K562 (cell line): ENCODE measurements at regions not wholly inside any gene's neighbourhood (a gene's known extent, or its start where the extent isn't known, plus 50 kb on each side); places are given as distances from the start of the nearest gene placed in this dataset.

Experiments used
- ATAC-seq: fragments of 200-7000 bp; cut with Tn5 transposase; 3 replicates; pipeline ENCODE4 v1.9.1; 2020; ENCODE audit warnings: moderate library complexity
- BruUV-seq: library from RNA; stranded (reverse); fragments of 400-500 nt; replicated peaks from 2 replicates; lab custom pipeline; 2021; lab: Mats Ljungman, UMichigan
- CTCF ChIA-PET: fragments of 300-600 bp; formaldehyde crosslinking; extraction: SDS; loops from one replicate; lab custom pipeline; 2021; ENCODE audit warnings: low intra/inter-chr PET ratio; lab: Yijun Ruan, JAX
- POLR2A ChIA-PET: fragments of 300-600, 350-650 bp; sonication (Branson Sonifier 250); formaldehyde crosslinking; extraction: SDS; loops from one replicate; lab custom pipeline; 2021; ENCODE audit warnings: antibody characterized with exemption, inconsistent platforms; lab: Yijun Ruan, JAX
- DNase-seq, 4 experiments: peaks; one replicate each; pipeline versions ENCODE4 v3.0.0 to v3.0.0-alpha.2; 2011 to 2018; ENCODE audit warnings: low spot score in 3 of 4, mixed read lengths in 3 of 4; ENCODE audit errors: extremely low read depth in 1 of 4
- FAIRE-seq: peaks from 2 replicates; lab custom pipeline; 2011; peaks lifted over from hg19 to GRCh38; lab: Jason Lieb, UNC
- H2AFZ ChIP-seq: 2 replicates; pipeline ENCODE4 v1.6.0; 2011; ENCODE audit warnings: low read depth, low read length, control low read depth, inconsistent platforms
- H3K27ac ChIP-seq: fragments of 200-600 bp; 3 replicates; pipeline ENCODE4 v1.8.0; 2011; ENCODE audit warnings: low read depth, mild to moderate bottlenecking, control low read depth, inconsistent platforms, low read length, moderate library complexity, mixed read lengths; ENCODE audit errors: extremely low read depth
- H3K27me3 ChIP-seq, 2 experiments: fragments of 300-600 bp in 1 of 2; 2 replicates in 1 of 2; 3 replicates in 1 of 2; pipeline versions ENCODE4 v1.6.0 to v1.8.0; 2011; ENCODE audit warnings: inconsistent platforms in 2 of 2, low read length in 2 of 2, mild to moderate bottlenecking in 1 of 2, mixed read lengths in 1 of 2, moderate library complexity in 1 of 2; ENCODE audit not compliant: control insufficient read depth in 2 of 2, insufficient read depth in 2 of 2
- H3K36me3 ChIP-seq: fragments of 300-600 bp; 3 replicates; pipeline ENCODE4 v1.8.0; 2011; ENCODE audit warnings: mild to moderate bottlenecking, low read length, inconsistent platforms; ENCODE audit not compliant: control insufficient read depth, insufficient read depth
- H3K4me1 ChIP-seq, 2 experiments: fragments of 200-600 bp in 1 of 2; replicated peaks in 1 of 2; 2 replicates in 1 of 2; 3 replicates in 1 of 2; pipeline versions ENCODE4 v1.5.1 to v1.8.0; 2011; ENCODE audit warnings: inconsistent platforms in 2 of 2, low read length in 2 of 2, mild to moderate bottlenecking in 1 of 2, mixed read lengths in 1 of 2, moderate library complexity in 1 of 2; ENCODE audit not compliant: control insufficient read depth in 2 of 2, insufficient read depth in 2 of 2
- H3K4me2 ChIP-seq: 2 replicates; pipeline ENCODE4 v1.6.1; 2011; ENCODE audit warnings: low read length, control low read depth, inconsistent platforms, mixed read lengths; ENCODE audit not compliant: insufficient read depth
- H3K4me3 ChIP-seq: fragments of 200-600 bp; sonication (generic), shearing (Covaris generic); 2 replicates; pipeline ENCODE4 v1.5.1; 2016; ENCODE audit warnings: control low read depth, inconsistent platforms
- H3K79me2 ChIP-seq: fragments of 200-600 bp; 3 replicates; pipeline ENCODE4 v1.8.0; 2011; ENCODE audit warnings: low read length, inconsistent platforms; ENCODE audit not compliant: control insufficient read depth, insufficient read depth
- H3K9ac ChIP-seq, 2 experiments: 2 replicates each; pipeline versions ENCODE4 v1.6.0 to v1.6.1; 2011; ENCODE audit warnings: low read depth in 2 of 2, low read length in 2 of 2, control low read depth in 1 of 2, inconsistent platforms in 1 of 2, mild to moderate bottlenecking in 1 of 2, mixed read lengths in 1 of 2; ENCODE audit not compliant: insufficient read depth in 1 of 2
- H3K9me1 ChIP-seq: one replicate; pipeline ENCODE4 v1.6.0; 2011; ENCODE audit warnings: inconsistent platforms, mild to moderate bottlenecking, low read length, moderate library complexity; ENCODE audit not compliant: control insufficient read depth, insufficient read depth
- H3K9me3 ChIP-seq: replicated peaks from 2 replicates; pipeline ENCODE4 v1.5.1; 2011; ENCODE audit warnings: low read depth, low read length, inconsistent platforms; ENCODE audit not compliant: control insufficient read depth, insufficient read depth
- H4K20me1 ChIP-seq: replicated peaks from 2 replicates; pipeline ENCODE4 v1.6.1; 2011; ENCODE audit warnings: low read length, inconsistent platforms, mixed read lengths; ENCODE audit not compliant: control insufficient read depth, insufficient read depth
- NCOA6 ChIP-seq: fragments of 450-650 bp; IDR thresholded peaks from 2 replicates; pipeline ENCODE4 v1.6.1; 2017; ENCODE audit warnings: mild to moderate bottlenecking
- ZKSCAN1 ChIP-seq: fragments of 150-350 bp; IDR thresholded peaks from 2 replicates; pipeline ENCODE4 v1.6.1; 2016; ENCODE audit warnings: low read depth, low read length
- ZNF175 ChIP-seq: fragments of 200-800 bp; sonication (Bioruptor generic); IDR thresholded peaks from 2 replicates; pipeline ENCODE4 v1.6.1; 2016; ENCODE audit warnings: low read depth, mild to moderate bottlenecking, missing genetic modification characterization, missing compliant biosample characterization
- WGBS: fragments of 100-300 bp; shearing (Covaris generic); methylation state at CpG from one replicate; pipeline ENCODE4 v1.1.6; 2016; ENCODE audit warnings: low coverage, mixed read lengths; ENCODE audit not compliant: insufficient coverage; ENCODE audit errors: missing lambda C conversion rate; 5-methylcytosine and 5-hydroxymethylcytosine counted together
- in situ Hi-C: fragments of 300-500 bp; cut with MboI; formaldehyde crosslinking; loops from 4 replicates; pipeline ENCODE4 v1.15.0; 2018; ENCODE audit warnings: inconsistent platforms, mixed read lengths
- intact Hi-C: fragments of 100-400 bp; cut with micrococcal nuclease; formaldehyde crosslinking; loops from 2 replicates; pipeline ENCODE4 v1.14.2; 2022
- TF ChIP-seq, protein P1 (sequence below): sonication (generic); formaldehyde crosslinking; IDR thresholded peaks from 2 replicates; pipeline ENCODE4 v1.8.1; 2023; ENCODE audit warnings: missing genetic modification reagents, mild to moderate bottlenecking, borderline replicate concordance
- TF ChIP-seq, protein P2 (sequence below), 2 experiments: fragments of 450-650 bp in 1 of 2; IDR thresholded peaks; 2 replicates each; pipeline ENCODE4 v1.6.1; 2011 to 2017; ENCODE audit warnings: low read depth in 2 of 2, antibody characterized with exemption in 1 of 2, borderline replicate concordance in 1 of 2, low read length in 1 of 2, mild to moderate bottlenecking in 1 of 2, mixed read lengths in 1 of 2; ENCODE audit not compliant: control insufficient read depth in 1 of 2
- TF ChIP-seq, protein P3 (sequence below): IDR thresholded peaks from 2 replicates; pipeline ENCODE4 v1.6.1; 2011; ENCODE audit not compliant: insufficient read length; ENCODE audit errors: extremely low read depth

DNA sequence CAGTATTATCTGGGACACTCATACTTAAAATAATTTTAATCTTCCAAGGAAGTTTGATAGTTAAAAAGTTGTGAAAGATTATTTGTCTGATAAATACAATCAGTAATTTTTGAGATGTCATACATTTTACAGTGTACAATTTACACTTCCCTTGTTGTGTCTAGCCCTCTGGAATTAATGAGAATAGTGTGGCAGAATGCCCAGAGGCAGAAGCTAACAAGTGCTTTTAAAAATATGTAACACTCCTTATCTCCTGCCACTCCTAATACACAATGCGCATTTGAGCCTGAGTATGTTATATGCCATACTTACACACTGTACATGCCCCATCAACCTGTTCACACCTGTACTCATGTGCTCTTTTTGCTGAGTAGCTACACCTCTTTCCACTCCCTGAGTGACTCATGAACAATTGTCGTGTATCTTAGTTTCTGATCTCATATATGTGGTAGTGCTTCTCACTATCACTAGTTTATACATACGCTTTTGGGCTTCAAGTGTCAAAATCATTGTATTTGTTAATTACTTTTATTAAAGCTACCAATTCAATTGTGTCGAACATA, 106.9 kb upstream of the GNAI1 start:
- Histone ChIP-seq H3K79me2 (no peaks in the 10 kb centered on the region), H3K9me1 (no peaks in the 10 kb centered on the region), H3K4me2 (no peak overlapping the region), H3K9ac (no peak overlapping the region), H3K27me3 (no peaks in the 10 kb centered on the region), H3K36me3 (no peaks in the 10 kb centered on the region), H3K4me3 (no peak overlapping the region), H3K27ac (no peak overlapping the region), H2AFZ (no peak overlapping the region), H3K4me1 (no peaks in the 10 kb centered on the region), H4K20me1 (no peaks in the 10 kb centered on the region), H3K9me3 (no peaks in the 10 kb centered on the region)
- WGBS = 1% methylated on average over 4 of the region's 4 CpGs
- FAIRE-seq (no peak), DNase-seq (no peak), ATAC-seq (no peak)
- ChIA-PET POLR2A (no interaction called here), CTCF (no interaction called here)
- in situ Hi-C loops (no loop called here), intact Hi-C loops (no loop called here)
- TF ChIP-seq ZKSCAN1 = no peak
- TF ChIP-seq, protein P1, sequence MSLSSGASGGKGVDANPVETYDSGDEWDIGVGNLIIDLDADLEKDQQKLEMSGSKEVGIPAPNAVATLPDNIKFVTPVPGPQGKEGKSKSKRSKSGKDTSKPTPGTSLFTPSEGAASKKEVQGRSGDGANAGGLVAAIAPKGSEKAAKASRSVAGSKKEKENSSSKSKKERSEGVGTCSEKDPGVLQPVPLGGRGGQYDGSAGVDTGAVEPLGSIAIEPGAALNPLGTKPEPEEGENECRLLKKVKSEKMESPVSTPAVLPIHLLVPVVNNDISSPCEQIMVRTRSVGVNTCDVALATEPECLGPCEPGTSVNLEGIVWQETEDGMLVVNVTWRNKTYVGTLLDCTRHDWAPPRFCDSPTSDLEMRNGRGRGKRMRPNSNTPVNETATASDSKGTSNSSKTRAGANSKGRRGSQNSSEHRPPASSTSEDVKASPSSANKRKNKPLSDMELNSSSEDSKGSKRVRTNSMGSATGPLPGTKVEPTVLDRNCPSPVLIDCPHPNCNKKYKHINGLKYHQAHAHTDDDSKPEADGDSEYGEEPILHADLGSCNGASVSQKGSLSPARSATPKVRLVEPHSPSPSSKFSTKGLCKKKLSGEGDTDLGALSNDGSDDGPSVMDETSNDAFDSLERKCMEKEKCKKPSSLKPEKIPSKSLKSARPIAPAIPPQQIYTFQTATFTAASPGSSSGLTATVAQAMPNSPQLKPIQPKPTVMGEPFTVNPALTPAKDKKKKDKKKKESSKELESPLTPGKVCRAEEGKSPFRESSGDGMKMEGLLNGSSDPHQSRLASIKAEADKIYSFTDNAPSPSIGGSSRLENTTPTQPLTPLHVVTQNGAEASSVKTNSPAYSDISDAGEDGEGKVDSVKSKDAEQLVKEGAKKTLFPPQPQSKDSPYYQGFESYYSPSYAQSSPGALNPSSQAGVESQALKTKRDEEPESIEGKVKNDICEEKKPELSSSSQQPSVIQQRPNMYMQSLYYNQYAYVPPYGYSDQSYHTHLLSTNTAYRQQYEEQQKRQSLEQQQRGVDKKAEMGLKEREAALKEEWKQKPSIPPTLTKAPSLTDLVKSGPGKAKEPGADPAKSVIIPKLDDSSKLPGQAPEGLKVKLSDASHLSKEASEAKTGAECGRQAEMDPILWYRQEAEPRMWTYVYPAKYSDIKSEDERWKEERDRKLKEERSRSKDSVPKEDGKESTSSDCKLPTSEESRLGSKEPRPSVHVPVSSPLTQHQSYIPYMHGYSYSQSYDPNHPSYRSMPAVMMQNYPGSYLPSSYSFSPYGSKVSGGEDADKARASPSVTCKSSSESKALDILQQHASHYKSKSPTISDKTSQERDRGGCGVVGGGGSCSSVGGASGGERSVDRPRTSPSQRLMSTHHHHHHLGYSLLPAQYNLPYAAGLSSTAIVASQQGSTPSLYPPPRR (CRISPR knock-in tag) = no peak
- TF ChIP-seq NCOA6 = no peak
- TF ChIP-seq, protein P2, sequence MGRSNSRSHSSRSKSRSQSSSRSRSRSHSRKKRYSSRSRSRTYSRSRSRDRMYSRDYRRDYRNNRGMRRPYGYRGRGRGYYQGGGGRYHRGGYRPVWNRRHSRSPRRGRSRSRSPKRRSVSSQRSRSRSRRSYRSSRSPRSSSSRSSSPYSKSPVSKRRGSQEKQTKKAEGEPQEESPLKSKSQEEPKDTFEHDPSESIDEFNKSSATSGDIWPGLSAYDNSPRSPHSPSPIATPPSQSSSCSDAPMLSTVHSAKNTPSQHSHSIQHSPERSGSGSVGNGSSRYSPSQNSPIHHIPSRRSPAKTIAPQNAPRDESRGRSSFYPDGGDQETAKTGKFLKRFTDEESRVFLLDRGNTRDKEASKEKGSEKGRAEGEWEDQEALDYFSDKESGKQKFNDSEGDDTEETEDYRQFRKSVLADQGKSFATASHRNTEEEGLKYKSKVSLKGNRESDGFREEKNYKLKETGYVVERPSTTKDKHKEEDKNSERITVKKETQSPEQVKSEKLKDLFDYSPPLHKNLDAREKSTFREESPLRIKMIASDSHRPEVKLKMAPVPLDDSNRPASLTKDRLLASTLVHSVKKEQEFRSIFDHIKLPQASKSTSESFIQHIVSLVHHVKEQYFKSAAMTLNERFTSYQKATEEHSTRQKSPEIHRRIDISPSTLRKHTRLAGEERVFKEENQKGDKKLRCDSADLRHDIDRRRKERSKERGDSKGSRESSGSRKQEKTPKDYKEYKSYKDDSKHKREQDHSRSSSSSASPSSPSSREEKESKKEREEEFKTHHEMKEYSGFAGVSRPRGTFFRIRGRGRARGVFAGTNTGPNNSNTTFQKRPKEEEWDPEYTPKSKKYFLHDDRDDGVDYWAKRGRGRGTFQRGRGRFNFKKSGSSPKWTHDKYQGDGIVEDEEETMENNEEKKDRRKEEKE (IDR thresholded peaks at IDR 0.05; ENCODE audit: borderline replicate concordance in 1 of 2, control insufficient read depth in 1 of 2, low read depth in 2 of 2, low read length in 1 of 2) = no peak
- no peak for TF ChIP-seq ZNF175
- TF ChIP-seq, protein P3, sequence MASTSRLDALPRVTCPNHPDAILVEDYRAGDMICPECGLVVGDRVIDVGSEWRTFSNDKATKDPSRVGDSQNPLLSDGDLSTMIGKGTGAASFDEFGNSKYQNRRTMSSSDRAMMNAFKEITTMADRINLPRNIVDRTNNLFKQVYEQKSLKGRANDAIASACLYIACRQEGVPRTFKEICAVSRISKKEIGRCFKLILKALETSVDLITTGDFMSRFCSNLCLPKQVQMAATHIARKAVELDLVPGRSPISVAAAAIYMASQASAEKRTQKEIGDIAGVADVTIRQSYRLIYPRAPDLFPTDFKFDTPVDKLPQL = no peak
- BruUV-seq = no TSS peak
